ENCODE measurements at regions not wholly inside any gene's neighbourhood (a gene's known extent, or its start where the extent isn't known, plus 50 kb on each side); places are given as distances from the start of the nearest gene placed in this dataset.

DNA sequence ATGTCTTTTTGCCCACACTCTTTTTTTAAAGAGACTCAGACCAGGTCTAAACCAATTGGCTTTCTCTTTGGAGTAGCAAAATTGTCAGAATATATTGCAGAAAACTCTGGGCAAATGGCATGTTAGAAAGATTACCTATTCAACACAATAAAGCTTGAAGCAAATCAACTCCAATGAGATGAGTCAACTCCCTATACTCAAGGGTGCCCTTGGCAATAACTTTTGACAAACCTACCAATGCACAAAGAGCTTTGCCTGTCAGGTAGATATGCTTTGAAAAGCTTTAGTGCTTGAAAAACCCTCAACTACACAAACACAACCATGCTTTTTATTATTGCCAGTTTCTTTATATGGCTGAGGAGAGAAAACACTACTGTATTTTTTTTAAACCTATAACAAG lies 137.7 kb upstream of the GRM7 start:
- no peak overlapping the region for H3K4me3 ChIP-seq (ENCODE audit: low read depth, low read length)
- no peak for TF ChIP-seq CTCF (IDR thresholded peaks at IDR 0.05; ENCODE audit: control insufficient read depth, extremely low read depth, insufficient read depth)
- DNase-seq (ENCODE audit: low read depth), result no peak

- no peak for DNase-seq (ENCODE audit: low read depth)
- no peak for TF ChIP-seq CTCF (IDR thresholded peaks at IDR 0.05; ENCODE audit: control insufficient read depth, extremely low read depth, insufficient read depth)
- no peak overlapping the region for H3K4me3 ChIP-seq (ENCODE audit: low read depth, low read length)
Observed at GRCh38 chr3:6726811-6727210, 134.1 kb upstream of the GRM7 start.

GRCh38 chr3:6732807-6733206 lies 128.1 kb upstream of the GRM7 start:
- TF ChIP-seq CTCF (IDR thresholded peaks at IDR 0.05; ENCODE audit: control insufficient read depth, extremely low read depth, insufficient read depth), result no peak
- DNase-seq (ENCODE audit: low read depth), result no peak
- H3K4me3 ChIP-seq (ENCODE audit: low read depth, low read length), result no peak overlapping the region

- TF ChIP-seq CTCF (IDR thresholded peaks at IDR 0.05; ENCODE audit: control insufficient read depth, extremely low read depth, insufficient read depth), result no peak
- no peak for DNase-seq (ENCODE audit: low read depth)
- no peak overlapping the region for H3K4me3 ChIP-seq (ENCODE audit: low read depth, low read length)
Observed at GRCh38 chr3:6733699-6734394, 127.1 kb upstream of the GRM7 start.

- no peak for TF ChIP-seq CTCF (IDR thresholded peaks at IDR 0.05; ENCODE audit: control insufficient read depth, extremely low read depth, insufficient read depth)
- H3K4me3 ChIP-seq (ENCODE audit: low read depth, low read length), result no peak overlapping the region
- no peak for DNase-seq (ENCODE audit: low read depth)
Observed at GRCh38 chr3:6734395-6734746, 126.5 kb upstream of the GRM7 start.

DNA sequence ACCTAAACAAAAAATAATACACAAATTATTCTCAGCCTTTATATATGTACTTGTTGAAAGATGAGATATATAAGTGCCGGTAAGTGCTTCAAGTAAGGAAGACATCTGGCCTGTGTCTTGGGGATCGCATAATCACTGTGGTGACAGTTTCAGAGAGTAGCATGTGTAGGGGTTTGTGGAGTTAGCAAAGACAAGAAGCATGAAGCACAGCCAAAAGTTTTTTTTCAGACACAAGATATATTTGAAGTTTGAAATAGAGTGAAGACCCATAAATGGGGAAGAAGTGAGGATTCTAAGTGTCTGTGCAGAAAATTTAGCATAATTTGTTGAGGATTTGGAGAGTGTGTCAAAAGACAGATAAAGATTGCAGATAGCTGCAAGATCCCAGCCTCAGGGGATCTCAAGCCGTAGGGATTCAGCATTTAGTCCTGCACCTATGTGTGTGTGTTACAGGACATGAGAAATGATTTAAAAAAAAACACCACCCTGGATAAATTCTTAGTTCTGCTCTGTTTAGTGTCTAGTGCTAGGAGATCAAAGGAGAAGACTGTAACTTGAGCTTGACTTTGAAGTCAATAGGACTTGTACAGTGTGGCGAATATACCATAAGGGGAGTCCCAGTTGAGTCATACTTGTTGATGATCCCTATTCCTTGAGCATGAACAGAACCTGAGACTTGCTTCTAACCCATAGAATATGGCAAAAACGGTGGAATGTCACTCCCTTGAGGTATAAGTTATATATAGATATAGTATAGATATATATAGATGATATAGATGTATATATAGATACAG lies 123.9 kb upstream of the GRM7 start:
- no peak for TF ChIP-seq CTCF (IDR thresholded peaks at IDR 0.05; ENCODE audit: control insufficient read depth, extremely low read depth, insufficient read depth)
- H3K4me3 ChIP-seq (ENCODE audit: low read depth, low read length), result no peak overlapping the region
- DNase-seq (ENCODE audit: low read depth), result no peak
